ENCODE measurements at regions not wholly inside any gene's neighbourhood (a gene's known extent, or its start where the extent isn't known, plus 50 kb on each side); places are given as distances from the start of the nearest gene placed in this dataset.
"Not testable (repeated sequence)": the region's sequence is repeated elsewhere in the genome, so short reads cannot be mapped to it uniquely, and the experiment has no call there.

GRCh38 chr13:88257706-88258105 lies 586.5 kb downstream of the SLITRK5 start:
- no peak for DNase-seq

- DNase-seq, result no peak
Observed at GRCh38 chr13:88263808-88264207, 592.6 kb downstream of the SLITRK5 start.

GRCh38 chr13:88281841-88282240 lies 610.7 kb downstream of the SLITRK5 start:
- no peak for DNase-seq

GRCh38 chr13:88285329-88285728 lies 614.2 kb downstream of the SLITRK5 start:
- DNase-seq, result no peak

GRCh38 chr13:88288326-88288725 lies 617.2 kb downstream of the SLITRK5 start:
- no peak for DNase-seq

GRCh38 chr13:88291731-88292130 lies 620.6 kb downstream of the SLITRK5 start:
- not testable (repeated sequence) for DNase-seq

- DNase-seq, result no peak
Observed at GRCh38 chr13:88294368-88294767, 623.2 kb downstream of the SLITRK5 start.

- no peak for DNase-seq
Observed at GRCh38 chr13:88303157-88303556, 632.0 kb downstream of the SLITRK5 start.

- DNase-seq, result no peak
Observed at GRCh38 chr13:88303605-88304004, 632.4 kb downstream of the SLITRK5 start.

- no peak for DNase-seq
Observed at GRCh38 chr13:88314496-88314895, 643.3 kb downstream of the SLITRK5 start.

- DNase-seq, result no peak
Observed at GRCh38 chr13:88329066-88329465, 657.9 kb downstream of the SLITRK5 start.

GRCh38 chr13:88339271-88339741 lies 668.1 kb downstream of the SLITRK5 start:
- DNase-seq, result no peak

GRCh38 chr13:88345171-88345847 lies 674.1 kb downstream of the SLITRK5 start:
- no peak for DNase-seq

GRCh38 chr13:88360761-88361160 lies 689.6 kb downstream of the SLITRK5 start:
- no peak for DNase-seq

GRCh38 chr13:88369866-88370265 lies 698.7 kb downstream of the SLITRK5 start:
- DNase-seq, result no peak

- DNase-seq, result no peak
Observed at GRCh38 chr13:88376760-88377388, 705.7 kb downstream of the SLITRK5 start.

GRCh38 chr13:88377852-88378251 lies 706.7 kb downstream of the SLITRK5 start:
- DNase-seq, result no peak

GRCh38 chr13:88384542-88384941 lies 713.4 kb downstream of the SLITRK5 start:
- DNase-seq, result no peak

GRCh38 chr13:88395804-88396203 lies 724.6 kb downstream of the SLITRK5 start:
- no peak for DNase-seq

- no peak for DNase-seq
Observed at GRCh38 chr13:88411696-88412095, 740.5 kb downstream of the SLITRK5 start.

- no peak for DNase-seq
Observed at GRCh38 chr13:88417801-88418200, 746.6 kb downstream of the SLITRK5 start.

- no peak for DNase-seq
Observed at GRCh38 chr13:88424463-88424862, 753.3 kb downstream of the SLITRK5 start.

- DNase-seq, result no peak
Observed at GRCh38 chr13:88426661-88427060, 755.5 kb downstream of the SLITRK5 start.

GRCh38 chr13:88429862-88430261 lies 758.7 kb downstream of the SLITRK5 start:
- DNase-seq, result no peak

GRCh38 chr13:88434953-88435352 lies 763.8 kb downstream of the SLITRK5 start:
- DNase-seq, result no peak

Measured in stimulated activated CD4-positive, alpha-beta T cell treated with anti-CD3 and anti-CD28 coated beads, Interleukin-4, amount 100 ng/mL, for 24 hours (primary cell).